DMS79 treated with DMSO at 0.1 percent for 48 hours (cell line): ENCODE measurements at regions not wholly inside any gene's neighbourhood (a gene's known extent, or its start where the extent isn't known, plus 50 kb on each side); places are given as distances from the start of the nearest gene placed in this dataset.
"Not testable (repeated sequence)": the region's sequence is repeated elsewhere in the genome, so short reads cannot be mapped to it uniquely, and the experiment has no call there.

Experiments
- DNase-seq: peaks from one replicate; lab custom pipeline; 2025; lab: John Stamatoyannopoulos, UW

DNA sequence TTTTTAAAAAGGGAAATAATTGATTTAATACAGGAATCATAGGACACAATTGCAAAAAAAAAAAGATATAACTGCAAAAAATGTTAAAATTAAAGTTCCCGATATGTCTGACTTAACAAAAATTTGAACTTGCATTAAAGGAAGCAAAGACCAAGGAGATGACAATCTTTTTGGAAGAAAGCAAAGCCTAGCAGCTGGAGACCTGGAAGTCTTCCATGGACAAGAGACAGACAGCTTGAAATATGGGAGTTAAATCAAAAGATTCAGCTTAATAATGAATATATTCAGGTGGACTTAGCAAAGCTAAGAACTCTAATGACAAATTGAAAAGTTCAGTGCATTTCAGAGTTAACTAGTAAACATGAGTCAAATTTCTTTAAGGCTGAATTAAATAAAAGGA lies 568.7 kb upstream of the RGMB start:
- no peak for DNase-seq

DNA sequence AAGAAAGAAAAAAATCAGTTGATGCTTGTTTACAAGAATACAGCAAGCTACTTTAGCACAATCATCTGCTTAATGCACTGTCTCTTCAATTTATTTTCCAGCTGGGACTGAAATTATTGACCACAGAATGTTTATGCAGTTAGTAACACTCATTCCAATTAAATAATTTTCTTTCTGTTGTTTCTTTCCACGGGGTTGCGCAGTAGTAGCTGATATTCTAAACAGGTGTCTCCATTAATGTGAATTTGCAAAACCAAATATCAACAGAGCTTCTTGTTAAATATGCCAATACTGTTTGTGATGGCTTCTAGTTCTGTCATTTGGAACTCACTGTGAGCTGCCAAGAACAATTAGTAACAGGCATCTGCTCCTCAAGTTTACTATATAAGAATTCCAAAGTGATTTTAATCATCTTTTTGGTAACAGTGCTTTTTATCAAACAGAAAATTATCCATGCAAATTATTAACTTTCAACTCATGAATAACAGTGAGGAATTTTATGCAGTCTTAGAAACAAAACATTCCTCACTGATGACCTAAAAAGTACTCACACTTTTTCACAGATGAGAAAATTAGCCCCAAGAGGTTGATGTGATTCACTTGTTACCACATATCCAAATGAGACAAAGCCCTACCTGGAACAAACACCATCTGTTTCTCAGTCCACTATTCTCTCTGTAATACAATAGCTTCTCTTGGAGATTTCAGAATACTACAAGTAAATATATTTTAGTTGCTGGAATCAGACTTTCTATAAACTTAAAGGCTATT lies 567.6 kb upstream of the RGMB start:
- no peak for DNase-seq

DNA sequence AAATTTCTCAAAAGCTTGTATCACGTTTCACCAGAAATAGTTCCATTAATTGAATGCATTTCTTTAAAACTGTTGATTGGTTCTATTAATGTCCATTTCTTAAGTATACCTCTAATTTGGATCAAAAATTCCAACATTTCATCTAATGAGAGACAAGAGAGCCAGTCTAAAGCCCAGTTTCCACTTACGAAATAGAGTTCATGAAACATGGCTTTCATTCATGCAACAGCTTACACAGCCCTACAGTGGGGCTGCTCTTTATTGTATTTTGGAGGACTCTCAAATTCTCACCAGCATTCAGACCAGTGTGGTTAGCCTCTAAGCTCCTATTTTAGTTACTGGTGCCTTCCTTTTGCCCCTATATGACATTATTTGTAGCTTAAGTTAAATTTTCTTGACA lies 566.9 kb upstream of the RGMB start:
- DNase-seq: no peak

DNA sequence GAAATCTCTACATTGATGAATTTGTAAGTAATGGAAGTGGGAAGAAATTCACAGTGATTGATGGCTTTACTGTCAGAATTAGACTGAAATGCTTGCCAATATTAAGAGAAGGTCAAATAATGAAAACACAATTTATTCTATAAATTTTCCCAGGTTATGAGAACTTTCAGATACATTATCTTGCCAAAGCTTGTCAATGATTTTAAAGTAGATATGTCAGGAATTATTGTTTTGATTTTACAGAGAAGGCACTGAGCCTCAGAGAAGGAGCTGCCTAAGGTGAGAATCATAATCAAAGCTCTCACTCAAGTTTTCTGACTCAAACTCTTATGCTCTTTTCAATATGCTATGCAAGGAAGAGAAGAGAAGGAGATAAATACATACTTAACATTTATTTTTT lies 564.0 kb upstream of the RGMB start:
- DNase-seq: no peak

DNA sequence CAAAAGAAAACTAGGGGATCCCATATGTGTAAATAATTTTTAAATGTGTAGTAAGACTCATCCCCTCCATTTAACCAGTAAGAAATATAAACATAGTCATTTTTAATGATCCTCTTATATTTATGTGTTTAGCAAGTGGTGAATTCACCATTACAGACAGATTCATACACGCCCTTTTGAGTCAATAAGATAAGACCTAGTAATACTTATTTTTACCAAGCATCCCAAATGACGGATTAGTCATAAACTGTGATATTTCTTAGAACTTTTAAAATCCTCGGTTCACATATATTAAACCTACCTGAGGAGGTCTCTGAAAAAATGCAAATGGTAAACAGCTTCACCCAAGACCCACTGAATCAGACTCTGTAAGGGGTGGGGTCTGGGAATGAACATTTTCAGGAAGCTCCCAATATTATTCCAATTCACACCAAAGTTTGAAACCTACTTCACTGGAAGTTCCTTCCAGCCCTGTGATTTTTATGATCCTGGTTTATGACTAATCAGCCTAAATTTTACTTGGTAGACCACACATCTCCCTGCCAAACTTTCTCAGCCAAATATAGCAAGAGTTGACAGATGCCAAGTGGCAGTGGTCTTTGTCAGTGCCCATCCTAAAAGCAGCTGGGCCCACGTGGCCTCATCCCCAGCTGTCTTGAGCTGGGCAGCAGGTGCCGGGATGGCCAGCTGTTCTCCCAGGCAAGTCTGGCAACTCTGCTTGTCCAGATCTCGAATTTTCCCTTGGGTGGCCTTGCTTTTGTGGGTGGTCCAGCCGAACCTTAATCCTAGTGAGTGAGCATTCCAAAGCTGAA lies 559.0 kb upstream of the RGMB start:
- no peak for DNase-seq

DNA sequence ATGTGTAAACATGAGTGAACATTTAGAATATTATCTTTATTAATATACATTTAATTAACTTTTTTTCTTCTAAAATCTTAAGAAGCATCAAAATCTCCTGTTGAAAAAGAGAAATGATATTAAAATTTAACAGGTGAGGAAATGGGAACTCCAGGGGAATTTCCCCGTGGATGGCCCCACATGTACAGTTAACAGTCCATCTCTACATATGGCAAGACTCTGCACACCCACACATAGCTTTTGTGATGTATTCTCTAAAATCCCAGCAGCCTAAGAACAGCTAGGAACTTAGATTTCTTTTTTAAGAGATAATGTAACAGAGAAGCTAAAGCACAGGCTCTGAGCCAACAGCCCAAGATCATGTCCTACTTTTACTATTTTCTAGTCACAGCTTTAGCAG lies 556.3 kb upstream of the RGMB start:
- DNase-seq: no peak

DNA sequence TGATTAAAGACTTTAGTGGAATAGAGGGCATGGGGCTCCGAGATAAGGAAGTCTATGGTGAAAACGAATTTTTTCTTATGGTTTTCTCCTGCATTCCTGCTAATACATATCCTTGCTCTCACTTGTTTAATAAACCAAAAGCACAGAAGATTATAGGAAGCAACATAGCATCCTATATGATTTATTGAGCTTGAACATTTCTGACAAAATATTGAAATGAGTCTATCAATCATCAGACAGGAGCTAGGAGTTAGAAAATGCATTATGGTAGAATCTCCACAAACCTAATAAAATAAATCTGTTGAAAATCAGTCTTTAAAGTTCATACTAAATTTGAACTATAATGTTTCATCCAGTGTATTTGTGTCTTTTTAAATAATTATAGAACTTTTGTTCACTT lies 554.6 kb upstream of the RGMB start:
- DNase-seq: no peak

DNA sequence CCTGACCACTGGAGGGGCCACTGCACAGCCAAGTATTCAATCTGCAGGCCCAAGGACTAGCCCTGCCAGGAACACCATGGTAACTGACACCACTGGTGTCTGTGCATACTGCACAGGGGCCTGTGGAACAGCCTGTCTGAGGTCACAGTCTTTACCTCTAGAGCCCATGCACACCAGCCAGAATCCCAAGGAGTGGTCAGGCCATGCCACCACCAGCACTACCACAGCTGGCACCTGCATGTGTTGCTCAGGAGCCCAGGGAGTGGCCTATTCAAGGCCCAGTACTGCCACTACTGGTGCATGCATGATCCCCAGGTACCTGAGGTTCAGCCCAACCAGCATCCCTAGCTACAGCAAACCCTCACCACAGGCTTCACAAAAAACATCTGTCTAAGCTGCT lies 546.0 kb upstream of the RGMB start:
- no peak for DNase-seq

DNA sequence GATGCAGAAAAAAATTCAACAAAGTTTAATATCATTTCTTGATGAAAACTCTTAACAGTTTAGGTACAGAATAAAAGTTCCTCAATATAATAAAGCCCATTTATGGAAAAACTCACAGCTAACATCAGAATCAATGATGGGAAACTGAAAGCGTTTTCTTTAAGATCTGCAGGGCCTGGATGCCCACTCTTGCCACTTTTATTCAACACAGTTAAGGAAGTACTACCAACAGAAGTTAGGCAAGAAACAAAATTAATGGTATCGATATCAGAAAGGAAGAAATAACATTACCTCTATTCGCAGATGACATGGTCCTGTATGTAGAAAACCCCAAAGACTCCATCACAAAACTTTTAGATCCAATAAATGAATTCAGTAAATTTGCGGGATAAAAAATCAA lies 542.4 kb upstream of the RGMB start:
- no peak for DNase-seq

DNA sequence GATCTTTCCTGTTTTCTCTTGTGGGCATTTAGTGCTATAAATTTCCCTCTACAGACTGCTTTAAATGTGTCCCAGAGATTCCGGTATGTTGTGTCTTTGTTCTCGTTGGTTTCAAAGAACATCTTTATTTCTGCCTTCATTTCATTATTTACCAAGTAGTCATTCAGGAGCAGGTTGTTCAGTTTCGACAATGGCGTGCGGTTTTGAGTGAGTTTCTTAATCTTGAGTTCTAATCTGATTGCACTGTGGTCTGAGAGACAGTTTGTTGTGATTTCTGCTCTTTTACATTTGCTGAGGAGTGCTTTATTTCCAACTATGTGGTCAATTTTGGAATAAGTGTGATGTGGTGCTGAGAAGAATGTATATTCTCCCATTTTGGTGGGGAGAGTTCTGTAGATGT lies 535.7 kb upstream of the RGMB start:
- not testable (repeated sequence) for DNase-seq

DNA sequence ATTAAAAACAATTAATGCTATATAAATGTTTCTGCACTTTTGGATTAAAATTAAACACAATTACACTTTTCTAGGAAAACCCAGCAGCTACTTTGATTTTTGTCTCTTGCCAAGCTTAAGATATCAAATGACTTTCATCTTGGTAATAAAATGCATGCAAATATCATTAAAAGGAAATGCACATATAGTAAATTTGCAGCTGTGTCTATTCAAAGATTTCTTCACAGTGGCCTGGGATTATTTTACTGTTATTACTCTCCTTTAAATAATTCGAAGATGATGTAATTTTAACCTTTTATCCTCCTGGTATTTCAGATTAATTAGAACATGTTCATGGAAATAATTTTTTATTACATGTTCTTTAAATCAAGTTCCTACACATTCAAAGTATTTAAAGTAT lies 529.5 kb upstream of the RGMB start:
- no peak for DNase-seq

DNA sequence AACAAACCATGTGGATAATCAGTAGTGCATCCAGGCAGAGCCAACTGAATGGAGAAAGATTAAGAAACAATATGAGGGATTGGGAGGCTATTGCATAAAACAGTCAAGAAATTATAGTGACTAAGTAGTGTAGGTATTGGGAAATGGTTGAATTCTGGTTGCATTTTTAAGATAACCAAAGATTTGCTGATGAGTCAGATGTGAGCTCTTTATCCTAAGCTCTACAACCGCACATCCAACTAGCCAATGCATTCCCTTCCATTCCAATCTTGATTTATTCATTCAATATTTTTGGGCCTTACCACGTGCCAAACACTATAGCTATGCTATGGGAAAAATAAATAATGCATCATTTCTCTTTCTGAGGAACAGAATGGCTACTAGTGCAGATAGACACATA lies 524.5 kb upstream of the RGMB start:
- DNase-seq: no peak

DNA sequence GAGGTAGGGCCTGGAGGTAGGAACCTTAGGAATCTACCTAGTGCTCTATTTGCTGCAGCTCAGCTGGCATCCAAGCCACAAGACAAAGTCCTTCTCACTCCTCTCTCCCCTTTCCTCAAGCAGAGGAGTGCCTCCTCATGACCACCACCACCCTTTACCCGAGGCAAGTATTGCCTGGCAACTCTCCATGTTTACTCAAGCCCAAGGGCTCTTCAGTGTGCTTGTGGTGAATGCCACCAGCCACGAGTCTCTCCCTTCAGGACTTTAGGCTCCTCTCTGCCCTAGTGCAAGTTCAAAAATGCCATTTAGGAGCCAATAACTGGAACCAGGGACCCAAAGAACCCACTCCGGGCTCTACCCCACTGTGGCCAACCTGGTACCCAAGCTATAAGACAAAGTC lies 514.5 kb upstream of the RGMB start:
- no peak for DNase-seq

DNA sequence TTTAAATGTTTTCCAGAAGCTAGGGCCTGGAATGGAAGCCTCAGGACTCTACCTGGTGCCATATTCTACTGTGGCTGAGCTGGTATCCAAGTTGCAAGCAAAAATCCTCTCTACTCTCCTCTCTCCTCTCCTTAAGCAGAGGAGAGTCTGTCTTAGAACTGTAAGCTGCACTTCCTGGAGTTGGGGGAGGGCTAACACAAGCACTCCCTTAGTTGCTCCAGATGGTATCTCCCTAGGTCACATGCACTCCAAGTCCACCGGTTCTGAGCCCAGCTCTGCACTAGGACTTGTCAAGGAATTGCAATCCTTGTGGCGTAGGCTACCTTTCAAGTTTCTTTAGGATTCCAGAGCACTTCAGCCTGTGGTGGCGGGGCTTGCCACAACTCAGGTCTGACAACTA lies 513.9 kb upstream of the RGMB start:
- DNase-seq: no peak

DNA sequence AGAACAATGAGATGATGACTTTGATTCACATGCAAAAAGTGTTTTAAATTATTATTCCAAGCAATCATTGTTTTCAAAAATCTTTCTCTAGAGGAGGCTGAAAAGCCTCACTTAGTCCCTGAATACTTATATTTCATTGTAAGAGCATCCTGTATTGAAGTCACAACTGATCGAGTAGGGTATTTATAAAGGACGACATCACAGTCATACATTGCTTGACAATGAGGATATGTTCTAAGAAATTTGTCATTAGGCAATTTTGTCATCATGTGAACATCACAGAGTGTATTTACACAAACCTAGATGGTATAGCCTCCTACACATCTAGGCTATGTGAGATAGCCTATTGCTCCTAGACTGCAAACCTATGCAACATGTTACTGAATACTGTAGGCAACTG lies 510.4 kb upstream of the RGMB start:
- no peak for DNase-seq

DNA sequence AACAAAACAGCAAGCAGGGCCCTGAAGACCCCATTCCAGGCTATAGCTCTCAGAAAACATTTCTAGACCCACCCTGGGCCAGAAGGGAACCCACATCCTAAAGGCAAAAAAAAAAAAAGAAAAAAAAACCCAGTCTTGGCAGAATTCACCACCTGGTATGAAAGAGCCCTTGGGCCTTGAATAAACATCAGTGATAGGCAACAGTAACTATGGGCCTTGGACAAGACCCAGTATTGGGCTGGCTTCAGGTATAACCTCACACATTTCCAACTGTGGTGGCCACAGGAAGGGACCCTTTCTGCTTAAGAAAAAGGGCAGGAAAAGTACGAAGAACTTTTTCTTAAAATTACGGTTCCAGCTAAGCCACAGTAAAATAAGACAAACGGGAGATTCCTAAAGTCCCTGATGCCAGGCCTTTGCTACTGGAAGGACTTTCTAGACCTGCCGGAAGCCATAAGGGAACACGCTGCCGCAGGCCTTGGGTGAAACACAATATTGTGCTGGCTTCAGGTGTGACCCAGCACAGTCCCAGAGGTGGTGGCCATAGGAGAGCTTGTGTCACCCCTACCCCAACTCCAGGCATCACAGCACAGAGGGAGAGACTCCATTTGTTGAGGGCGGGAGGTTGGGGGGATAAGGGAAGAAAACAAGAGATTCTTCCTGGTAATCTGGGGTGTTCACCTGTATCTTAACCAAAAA lies 505.2 kb upstream of the RGMB start:
- DNase-seq: no peak

DNA sequence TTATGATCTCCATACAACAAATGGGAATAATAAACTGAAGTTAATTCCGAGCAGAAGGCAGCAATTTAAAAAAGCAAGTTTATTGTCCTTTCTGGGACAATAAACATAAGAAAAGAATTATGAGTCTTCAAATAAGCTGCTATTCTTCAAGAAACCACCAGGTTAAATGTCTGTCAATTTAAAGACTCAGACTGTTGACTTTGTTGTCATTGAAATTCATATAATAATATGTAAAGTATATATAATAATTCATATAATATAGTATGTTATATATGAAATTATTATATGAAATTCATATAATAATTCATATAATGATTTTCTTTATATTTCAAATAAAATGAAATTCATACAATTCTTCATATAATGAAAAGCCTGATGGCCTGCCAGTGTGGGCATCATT lies 497.5 kb upstream of the RGMB start:
- DNase-seq: no peak

DNA sequence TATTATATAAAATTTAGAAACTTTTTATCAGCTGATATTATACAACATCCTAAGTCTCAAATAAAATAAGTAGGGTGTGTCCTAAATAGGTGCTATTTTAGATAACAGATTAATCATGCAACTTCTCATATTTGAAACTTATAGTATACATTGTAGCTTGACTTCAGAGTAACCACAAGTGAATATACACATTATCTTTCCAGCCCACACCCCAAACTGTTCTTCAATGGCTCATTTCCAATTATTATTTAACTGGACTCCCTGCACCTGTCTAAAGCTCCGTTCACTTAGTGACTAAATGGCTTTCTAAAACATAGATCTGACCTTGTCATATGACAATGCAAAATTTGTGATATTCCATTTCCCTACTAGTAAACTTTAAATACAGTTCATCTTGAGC lies 490.9 kb upstream of the RGMB start:
- no peak for DNase-seq

DNA sequence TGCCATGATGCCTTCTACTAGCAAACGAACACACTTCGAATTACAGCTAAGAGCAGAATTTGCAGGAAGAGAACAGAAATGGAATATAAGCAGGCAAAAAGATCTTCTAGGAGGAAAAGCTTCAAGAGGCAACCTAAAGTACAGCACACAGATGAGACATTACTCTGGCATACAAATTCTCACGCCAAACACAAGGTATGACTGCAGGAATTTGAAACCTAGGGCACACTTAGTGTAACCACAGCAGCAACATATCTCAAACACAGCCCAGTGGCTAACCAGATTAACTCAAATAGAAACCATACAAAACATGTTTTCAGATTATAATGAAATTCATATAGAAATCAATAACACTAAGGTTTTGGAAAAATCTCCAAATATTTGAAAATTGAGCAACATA lies 481.0 kb upstream of the RGMB start:
- DNase-seq: no peak

DNA sequence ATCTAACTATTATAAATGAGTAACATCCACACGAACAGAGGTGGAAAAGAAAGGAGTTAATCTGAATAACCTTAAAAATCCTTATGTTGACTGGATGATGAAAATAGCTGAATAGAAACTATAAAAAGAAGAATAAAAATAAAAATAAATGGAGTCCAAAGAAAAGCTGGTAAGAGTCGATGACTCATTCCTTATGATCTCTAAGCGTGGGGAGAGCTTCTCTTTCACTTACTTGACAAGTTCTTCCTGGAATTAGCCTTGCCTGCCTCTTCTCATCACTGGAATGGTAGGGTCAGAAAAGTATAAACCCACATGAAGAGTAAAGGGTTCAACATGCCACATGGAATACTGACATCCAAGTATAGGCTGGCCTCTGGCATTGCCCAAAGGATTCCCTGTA lies 477.0 kb upstream of the RGMB start:
- no peak for DNase-seq

DNA sequence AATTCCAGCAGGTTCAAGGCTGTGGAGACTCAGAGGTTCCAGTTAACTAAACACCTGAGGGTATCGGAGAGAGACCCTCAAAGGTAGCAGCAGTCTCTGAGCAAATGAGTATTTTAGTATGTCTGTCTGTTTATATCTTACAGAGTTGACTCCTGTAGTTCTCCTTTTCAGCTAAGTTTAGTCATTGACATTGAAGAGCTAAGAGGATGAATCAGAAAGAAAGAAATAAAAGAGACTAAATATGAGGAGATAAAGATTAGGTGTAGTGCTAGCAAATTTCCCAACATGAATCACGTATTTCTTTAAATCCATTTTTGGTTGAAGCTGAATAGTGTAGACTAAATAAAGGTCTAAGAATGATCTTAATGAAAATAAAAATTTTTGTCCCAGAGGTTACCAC lies 474.0 kb upstream of the RGMB start:
- no peak for DNase-seq

DNA sequence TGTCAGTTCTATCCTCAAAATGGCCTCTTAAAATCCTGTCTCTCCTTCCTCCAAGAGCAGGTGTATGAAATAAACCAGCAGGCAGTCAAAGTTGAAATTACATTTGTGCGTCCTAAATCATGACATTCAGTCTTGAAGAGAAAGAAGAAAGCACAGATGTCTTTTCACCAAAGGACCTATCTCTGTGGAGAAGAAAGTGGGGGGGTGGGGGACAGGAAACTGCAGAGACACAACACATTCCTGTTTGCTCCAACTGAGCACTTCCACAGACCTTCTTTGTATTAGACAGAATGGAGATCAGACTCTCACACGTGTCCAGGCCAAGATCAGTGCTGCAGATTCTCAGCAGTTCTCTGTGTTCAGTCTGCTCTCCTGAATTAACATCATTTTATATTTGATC lies 471.9 kb upstream of the RGMB start:
- no peak for DNase-seq

DNA sequence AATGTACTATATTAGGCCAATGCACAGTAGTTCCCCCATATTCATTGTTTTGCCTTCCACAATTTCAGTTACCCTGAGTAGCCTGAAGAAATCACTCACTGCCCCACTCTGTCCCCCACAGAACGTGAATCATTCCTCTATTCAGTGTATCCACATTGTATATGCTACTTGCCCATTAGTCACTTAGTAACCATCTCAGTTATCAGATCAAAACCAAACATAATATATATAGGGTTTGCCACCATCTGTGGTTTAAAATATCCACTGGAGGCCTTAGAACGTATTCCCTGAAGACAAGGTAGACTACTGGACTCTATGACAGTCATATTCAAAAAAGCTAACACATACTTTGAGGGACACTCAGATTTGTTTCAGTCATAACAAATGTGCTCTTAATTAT lies 465.7 kb upstream of the RGMB start:
- no peak for DNase-seq
